Panc1 (cell line): ENCODE measurements at regions not wholly inside any gene's neighbourhood (a gene's known extent, or its start where the extent isn't known, plus 50 kb on each side); places are given as distances from the start of the nearest gene placed in this dataset.

ENCODE experiments used
- ATAC-seq: fragments of 200-7000 bp; cut with Tn5 transposase; 2 replicates; pipeline ENCODE4 v1.9.1; 2020; ENCODE audit warnings: mild to moderate bottlenecking, moderate library complexity
- BruUV-seq: library from RNA; stranded (reverse); fragments of 400-500 nt; replicated peaks from 2 replicates; lab custom pipeline; 2021; lab: Mats Ljungman, UMichigan
- CTCF ChIA-PET: fragments of 300-600 bp; sonication (Branson Sonifier 250); formaldehyde crosslinking; loops from one replicate; lab custom pipeline; 2022; ENCODE audit warnings: antibody characterized with exemption; lab: Charles Lee
- POLR2A ChIA-PET: fragments of 300-600 bp; sonication (Branson Sonifier 250); formaldehyde crosslinking; loops from one replicate; lab custom pipeline; 2022; ENCODE audit warnings: antibody characterized with exemption; lab: Charles Lee
- DNase-seq: peaks from one replicate; pipeline ENCODE4 v3.0.0-alpha.2; 2010; ENCODE audit warnings: low read depth, low spot score
- H3K27ac ChIP-seq: 2 replicates; pipeline ENCODE4 v1.5.1; 2011; ENCODE audit warnings: mild to moderate bottlenecking, low read length, inconsistent platforms
- H3K27me3 ChIP-seq: fragments of 200-500 bp; sonication (Bioruptor generic); 2 replicates; pipeline ENCODE4 v1.6.0; 2014; ENCODE audit warnings: low read length, inconsistent platforms; ENCODE audit not compliant: control insufficient read depth, insufficient read depth
- H3K36me3 ChIP-seq: fragments of 200-500 bp; sonication (Bioruptor generic); 2 replicates; pipeline ENCODE4 v1.5.1; 2014; ENCODE audit warnings: inconsistent platforms, mild to moderate bottlenecking, low read length, moderate library complexity; ENCODE audit not compliant: control insufficient read depth, insufficient read depth
- H3K4me1 ChIP-seq: 2 replicates; pipeline ENCODE4 v1.5.1; 2011; ENCODE audit warnings: inconsistent platforms, mild to moderate bottlenecking, low read length, moderate library complexity; ENCODE audit not compliant: control insufficient read depth, insufficient read depth
- H3K4me3 ChIP-seq, 2 experiments: 2 replicates each; pipeline ENCODE4 v1.5.1; 2011 to 2012; ENCODE audit warnings: low read depth in 2 of 2, low read length in 2 of 2, mild to moderate bottlenecking in 2 of 2, inconsistent platforms in 1 of 2, moderate library complexity in 1 of 2
- H3K9me3 ChIP-seq: fragments of 200-500 bp; sonication (Bioruptor generic); 2 replicates; pipeline ENCODE4 v1.5.1; 2014; ENCODE audit warnings: low read depth, mild to moderate bottlenecking, inconsistent platforms, low read length, moderate library complexity; ENCODE audit not compliant: control insufficient read depth, insufficient read depth
- POLR2AphosphoS5 ChIP-seq: IDR thresholded peaks from 2 replicates; pipeline ENCODE4 v1.6.1; 2012; ENCODE audit warnings: mild to moderate bottlenecking, low read depth, low read length, moderate library complexity
- REST ChIP-seq, 2 experiments: IDR thresholded peaks; 2 replicates each; pipeline ENCODE4 v1.6.1; 2011 to 2012; ENCODE audit warnings: low read depth in 2 of 2, control low read depth in 1 of 2, low read length in 1 of 2, mild to moderate bottlenecking in 1 of 2, moderate library complexity in 1 of 2; ENCODE audit not compliant: insufficient read depth in 1 of 2
- SIN3A ChIP-seq: IDR thresholded peaks from 2 replicates; pipeline ENCODE4 v1.6.1; 2012; ENCODE audit warnings: low read depth, mild to moderate bottlenecking, low read length, moderate library complexity, borderline replicate concordance; ENCODE audit not compliant: insufficient read depth
- TCF7L2 ChIP-seq: IDR thresholded peaks from 2 replicates; pipeline ENCODE4 v1.6.1; 2011; ENCODE audit warnings: mild to moderate bottlenecking, low read depth, low read length, inconsistent platforms
- in situ Hi-C: cut with HindIII; loops from 2 replicates; pipeline ENCODE4 v1.10.0; 2016; ENCODE audit warnings: low sequenced_read_pairs, low pct_unique_long_range_greater_than_20kb
- intact Hi-C: fragments of 100-400 bp; cut with micrococcal nuclease; formaldehyde crosslinking; loops from one replicate; pipeline ENCODE4 v1.10.0; 2022; ENCODE audit not compliant: unreplicated experiment
- TF ChIP-seq, protein P1 (sequence below): fragments of 450-650 bp; IDR thresholded peaks from 2 replicates; pipeline ENCODE4 v1.5.1; 2017; ENCODE audit warnings: mild to moderate bottlenecking

GRCh38 chr11:24247846-24248245 is 249.0 kb upstream of the LUZP2 start:
- Histone ChIP-seq H3K27me3 (no peaks in the 10 kb centered on the region), H3K4me1 (no peaks in the 10 kb centered on the region), H3K4me3 (no peak overlapping the region), H3K9me3 (no peaks in the 10 kb centered on the region), H3K27ac (no peak overlapping the region), H3K36me3 (no peaks in the 10 kb centered on the region; the same call in 1 of the 2 replicates)
- ChIA-PET CTCF (no interaction called here), POLR2A (no interaction called here)
- ATAC-seq (no peak), DNase-seq (no peak)
- intact Hi-C loops (no loop called here), in situ Hi-C loops (no loop called here)
- BruUV-seq: no TSS peak
- no peak for TF ChIP-seq REST (IDR thresholded peaks at IDR 0.05; ENCODE audit: insufficient read depth in 1 of 2, low read depth in 2 of 2, low read length in 1 of 2)
- no peak for TF ChIP-seq SIN3A
- TF ChIP-seq, protein P1, sequence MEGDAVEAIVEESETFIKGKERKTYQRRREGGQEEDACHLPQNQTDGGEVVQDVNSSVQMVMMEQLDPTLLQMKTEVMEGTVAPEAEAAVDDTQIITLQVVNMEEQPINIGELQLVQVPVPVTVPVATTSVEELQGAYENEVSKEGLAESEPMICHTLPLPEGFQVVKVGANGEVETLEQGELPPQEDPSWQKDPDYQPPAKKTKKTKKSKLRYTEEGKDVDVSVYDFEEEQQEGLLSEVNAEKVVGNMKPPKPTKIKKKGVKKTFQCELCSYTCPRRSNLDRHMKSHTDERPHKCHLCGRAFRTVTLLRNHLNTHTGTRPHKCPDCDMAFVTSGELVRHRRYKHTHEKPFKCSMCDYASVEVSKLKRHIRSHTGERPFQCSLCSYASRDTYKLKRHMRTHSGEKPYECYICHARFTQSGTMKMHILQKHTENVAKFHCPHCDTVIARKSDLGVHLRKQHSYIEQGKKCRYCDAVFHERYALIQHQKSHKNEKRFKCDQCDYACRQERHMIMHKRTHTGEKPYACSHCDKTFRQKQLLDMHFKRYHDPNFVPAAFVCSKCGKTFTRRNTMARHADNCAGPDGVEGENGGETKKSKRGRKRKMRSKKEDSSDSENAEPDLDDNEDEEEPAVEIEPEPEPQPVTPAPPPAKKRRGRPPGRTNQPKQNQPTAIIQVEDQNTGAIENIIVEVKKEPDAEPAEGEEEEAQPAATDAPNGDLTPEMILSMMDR: no peak
- TF ChIP-seq TCF7L2: no peak

DNA sequence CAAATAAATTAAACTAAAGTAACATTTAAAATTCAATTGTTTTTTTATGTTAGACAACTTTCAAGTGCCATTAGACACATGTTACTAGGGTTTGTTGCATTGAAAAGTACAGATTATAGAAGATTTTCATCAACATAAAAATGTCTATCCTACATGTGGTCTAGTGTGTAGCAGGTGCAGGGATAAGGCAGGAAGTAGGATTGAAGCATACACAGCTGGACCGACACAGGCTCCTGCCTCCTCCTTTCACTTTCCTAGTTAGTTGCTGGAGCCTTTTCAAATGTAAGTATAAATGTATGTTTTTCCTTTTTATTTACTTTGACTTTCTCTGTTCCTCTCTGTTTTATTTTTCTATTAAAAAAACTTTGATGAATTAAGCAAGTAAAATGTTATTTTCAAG is 246.9 kb upstream of the LUZP2 start:
- CTCF ChIA-PET: no interaction called here
- POLR2A ChIA-PET: no interaction called here
- ATAC-seq (no peak), DNase-seq (no peak)
- Histone ChIP-seq H3K9me3 (no peaks in the 10 kb centered on the region), H3K36me3 (no peaks in the 10 kb centered on the region; the same call in 1 of the 2 replicates), H3K4me1 (no peaks in the 10 kb centered on the region), H3K27me3 (no peaks in the 10 kb centered on the region), H3K4me3 (no peak overlapping the region), H3K27ac (no peak overlapping the region)
- no peak for TF ChIP-seq TCF7L2
- TF ChIP-seq SIN3A: no peak
- TF ChIP-seq, protein P1: no peak
- TF ChIP-seq POLR2AphosphoS5: no peak
- no peak for TF ChIP-seq REST (IDR thresholded peaks at IDR 0.05; ENCODE audit: insufficient read depth in 1 of 2, low read depth in 2 of 2, low read length in 1 of 2)
- BruUV-seq: no TSS peak
- intact Hi-C loops: no loop called here
- in situ Hi-C loops: no loop called here
